Posterior cingulate gyrus (tissue), 11 donors: ENCODE measurements at regions not wholly inside any gene's neighbourhood (a gene's known extent, or its start where the extent isn't known, plus 50 kb on each side); places are given as distances from the start of the nearest gene placed in this dataset.

Experiments used
- DNase-seq, 10 donors: peaks; one replicate each; pipeline versions ENCODE4 v3.0.0 to v3.0.0-alpha.2; 2020 to 2021; ENCODE audit warnings: mixed read lengths in 3 of 10
- intact Hi-C: fragments of 100-400 bp; cut with DNase I; formaldehyde crosslinking; loops from one replicate; pipeline ENCODE4 v1.15.1; 2023

GRCh38 chr11:128279866-128280265 is 307.5 kb downstream of the ETS1 start:
- intact Hi-C loops: no loop called here
- DNase-seq: no peak

DNA sequence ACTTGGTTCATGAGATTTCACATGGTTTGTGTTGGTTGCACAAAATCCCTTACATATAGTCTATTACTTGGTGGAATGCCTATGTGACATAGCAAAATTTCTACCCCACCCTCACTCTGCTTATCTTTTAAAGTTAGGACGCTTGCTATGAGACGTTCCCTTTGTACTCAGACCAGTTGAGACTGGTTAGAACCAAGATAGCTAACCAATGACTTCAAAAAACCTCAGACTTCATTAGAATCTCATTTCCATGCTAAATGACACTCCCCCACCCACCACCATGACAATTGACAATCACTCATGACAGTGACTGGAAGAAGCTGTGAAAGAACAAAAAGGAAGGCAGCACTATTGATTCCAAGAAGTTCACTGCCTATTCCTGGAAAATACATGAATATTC is 313.6 kb downstream of the ETS1 start:
- intact Hi-C loops: no loop called here
- DNase-seq: no peak

DNA sequence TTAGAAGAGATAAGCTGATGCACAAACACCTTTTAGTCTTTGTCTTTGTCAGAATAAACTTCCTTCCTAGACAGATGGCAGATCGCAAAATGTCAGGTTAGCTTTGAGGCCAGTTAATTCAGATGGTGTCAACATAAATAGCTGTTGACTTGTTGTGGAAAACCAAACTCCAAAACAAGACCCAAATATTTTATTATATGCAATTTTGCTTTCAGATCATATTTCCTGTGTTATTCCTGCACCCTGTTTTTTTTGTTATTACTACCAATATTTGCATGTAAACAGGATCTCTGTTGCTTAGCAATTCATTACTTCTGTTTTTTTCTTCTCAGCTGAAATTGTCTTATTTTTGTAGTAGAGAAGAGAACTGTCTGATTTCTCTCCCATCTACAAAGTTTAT is 316.0 kb downstream of the ETS1 start:
- DNase-seq: no peak
- intact Hi-C loops: no loop called here

DNA sequence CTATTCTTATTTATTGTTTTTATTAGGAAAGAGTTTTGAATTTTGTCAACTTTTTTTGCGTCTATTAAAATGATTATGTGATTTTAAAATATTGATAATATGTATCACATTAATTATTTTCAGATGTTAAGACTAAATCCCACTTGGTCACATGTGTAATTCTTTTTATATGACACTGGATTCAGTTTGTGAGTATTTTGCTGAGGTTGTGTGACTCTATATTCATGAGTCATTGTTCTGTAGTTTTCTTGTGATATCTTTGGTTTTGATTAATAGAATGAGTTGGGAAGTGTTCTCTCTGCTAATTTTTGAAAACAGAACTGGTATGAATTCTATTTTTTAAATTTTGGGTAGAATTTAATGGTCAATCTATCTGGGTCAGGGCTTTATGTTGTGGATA is 317.9 kb downstream of the ETS1 start:
- intact Hi-C loops: no loop called here
- no peak for DNase-seq

GRCh38 chr11:128266893-128267292 is 320.5 kb downstream of the ETS1 start:
- no peak for DNase-seq
- intact Hi-C loops: no loop called here

DNA sequence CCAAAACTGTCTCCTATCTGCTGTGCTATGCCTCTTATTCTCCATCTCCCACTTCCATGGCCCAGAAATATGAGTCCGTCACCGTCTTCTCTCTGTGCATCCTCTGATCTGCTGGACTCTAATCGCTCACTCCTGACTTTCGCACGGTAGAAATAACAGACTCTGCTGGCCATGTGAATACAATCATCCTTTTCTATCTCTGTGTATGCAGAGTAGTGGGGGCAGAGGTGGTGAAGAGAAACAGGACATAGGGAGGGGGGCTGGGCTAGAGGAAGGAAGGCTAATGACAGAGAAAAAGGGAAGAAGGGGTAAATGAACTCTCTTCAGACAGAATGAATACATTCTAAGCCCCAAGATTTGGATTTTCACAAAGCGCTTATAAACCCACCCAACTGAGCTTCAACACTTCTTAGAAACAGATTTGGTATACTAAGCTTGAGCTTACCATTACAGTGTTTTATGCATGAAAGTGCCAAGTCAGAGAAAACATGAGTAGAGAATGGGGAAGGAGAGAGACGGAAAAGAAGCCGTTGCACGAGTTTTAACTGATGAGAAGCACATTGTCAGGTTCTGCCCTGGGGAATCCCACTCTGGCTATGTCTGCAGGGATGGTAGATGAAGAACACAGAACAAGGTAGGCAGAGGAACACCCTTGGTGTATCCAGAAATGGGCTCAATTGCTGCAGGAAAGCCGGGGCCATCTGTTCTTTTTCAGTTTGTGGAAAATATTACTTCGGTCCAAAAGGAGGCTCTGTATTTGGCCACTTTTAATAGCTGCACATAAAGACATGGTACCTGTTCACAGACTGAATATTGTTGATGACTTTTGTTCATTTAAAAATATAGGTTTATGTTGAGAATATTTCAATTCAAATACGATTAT is 324.7 kb downstream of the ETS1 start:
- no peak for DNase-seq
- intact Hi-C loops: no loop called here

DNA sequence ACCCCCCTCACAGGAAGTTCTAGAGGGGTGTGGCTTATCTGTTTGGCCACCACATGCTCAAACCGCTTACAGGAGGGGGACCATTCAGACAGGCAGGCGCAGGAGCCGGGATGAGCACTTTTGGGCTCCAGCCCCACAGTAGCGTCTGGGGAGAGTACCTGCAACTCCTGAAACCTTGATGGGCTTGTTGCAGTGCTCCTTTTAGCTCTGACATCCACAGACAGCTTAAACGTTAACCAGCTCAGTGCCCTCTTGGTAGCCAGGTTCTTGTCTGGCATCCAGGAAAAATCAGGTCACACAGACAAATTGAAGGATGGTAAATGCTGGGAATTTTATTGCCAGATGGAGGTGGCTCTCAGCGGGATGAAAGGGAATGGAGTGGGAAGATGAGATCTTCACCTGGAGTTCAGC is 326.3 kb downstream of the ETS1 start:
- no peak for DNase-seq
- intact Hi-C loops: no loop called here

- no peak for DNase-seq
- intact Hi-C loops: no loop called here
These were observed 327.0 kb downstream of the ETS1 start for GRCh38 chr11:128260398-128260797.

DNA sequence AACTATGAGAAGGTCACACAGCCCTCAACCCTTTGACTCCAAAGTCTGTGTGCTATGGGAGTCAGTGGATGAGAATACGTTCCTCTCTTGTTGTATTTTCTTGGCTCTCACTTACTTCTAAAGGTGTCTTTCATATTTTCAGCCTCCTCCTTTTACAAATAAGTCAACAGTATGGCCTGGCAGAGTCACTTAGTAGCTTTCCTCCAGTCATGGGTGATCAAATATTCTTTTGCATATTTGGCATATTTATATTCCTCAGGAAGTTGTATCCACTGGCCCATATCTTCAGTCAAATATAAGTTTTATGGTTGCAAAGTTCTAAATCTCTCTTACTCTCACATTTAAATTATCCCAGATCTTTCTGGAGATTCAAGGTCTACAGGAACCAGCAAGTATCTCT is 327.5 kb downstream of the ETS1 start:
- intact Hi-C loops: no loop called here
- no peak for DNase-seq

DNA sequence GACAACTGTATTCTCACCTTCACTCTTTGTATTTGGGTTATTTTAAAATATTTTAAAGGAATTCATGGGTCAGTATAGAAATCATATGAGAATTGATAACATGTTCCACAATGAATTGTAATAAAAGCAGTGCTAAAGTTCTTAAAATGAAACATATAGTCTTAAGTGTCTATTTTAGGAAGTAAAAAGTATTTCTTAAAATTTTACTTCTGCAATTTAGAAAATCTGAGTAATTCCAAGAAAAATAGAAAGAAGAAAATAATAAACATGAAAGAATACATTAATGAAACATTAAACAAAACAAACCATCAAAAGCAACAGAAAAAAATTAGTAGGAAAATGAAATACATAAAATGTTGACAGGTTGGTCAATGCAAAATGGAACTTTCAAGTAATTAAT is 332.4 kb downstream of the ETS1 start:
- intact Hi-C loops: no loop called here
- DNase-seq: no peak

DNA sequence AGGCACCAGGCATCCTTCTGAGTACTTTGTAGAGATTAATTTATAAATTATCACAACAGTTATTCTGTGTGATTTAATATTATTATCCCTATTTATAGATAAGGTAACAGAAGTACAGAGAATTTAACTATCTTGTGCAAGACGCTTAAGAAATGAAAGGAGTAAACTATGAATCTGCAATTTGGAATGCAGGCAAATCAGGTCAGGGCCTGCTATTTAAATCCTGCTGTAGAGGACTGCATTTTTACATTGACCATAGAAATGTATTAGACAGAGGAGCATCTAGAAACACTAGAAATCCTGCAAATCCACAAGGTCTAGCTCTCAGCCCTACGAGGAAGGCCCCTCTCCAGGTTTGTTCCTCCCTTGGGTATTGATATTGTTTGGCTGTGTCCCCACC is 336.2 kb downstream of the ETS1 start:
- no peak for DNase-seq
- intact Hi-C loops: no loop called here

- no peak for DNase-seq
- intact Hi-C loops: no loop called here
These were observed 336.9 kb downstream of the ETS1 start for GRCh38 chr11:128250482-128250881.

DNA sequence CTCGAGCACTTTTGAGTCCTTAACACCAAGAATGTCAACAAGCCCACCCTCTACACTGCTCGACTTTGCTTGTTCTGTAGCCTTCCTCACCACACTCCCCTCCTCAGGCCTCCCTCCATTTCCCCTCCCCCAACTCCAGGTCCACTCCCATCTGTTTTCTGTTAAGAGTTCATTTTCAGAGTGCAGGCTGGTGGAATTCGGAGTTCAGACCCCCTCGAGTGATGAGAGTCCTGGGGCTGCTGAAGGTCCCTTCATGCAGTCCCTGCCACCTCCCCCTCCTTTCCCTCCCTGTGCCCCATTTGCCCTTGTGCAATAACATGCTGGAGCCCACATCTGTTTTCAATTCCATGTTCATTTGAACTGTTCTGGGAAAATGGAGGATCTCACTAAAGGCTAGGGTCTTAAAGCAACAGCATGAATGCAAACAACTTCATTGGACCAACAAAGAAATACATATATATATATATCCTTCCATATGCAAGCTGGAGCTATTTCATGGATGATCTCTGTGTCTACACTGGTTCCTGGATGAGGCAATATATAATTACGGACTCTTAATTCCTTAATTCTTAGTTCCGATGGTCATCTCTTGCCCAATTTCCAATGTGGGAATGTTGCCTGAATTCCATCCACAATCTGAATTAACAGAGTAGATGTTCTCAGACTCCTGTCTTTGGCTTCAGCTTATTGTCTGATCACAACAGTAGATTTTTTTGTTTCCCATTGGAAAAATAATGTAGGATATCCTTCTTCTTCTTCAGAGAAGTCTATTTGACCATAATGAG is 340.4 kb downstream of the ETS1 start:
- DNase-seq: no peak
- intact Hi-C loops: no loop called here

- intact Hi-C loops: no loop called here
- no peak for DNase-seq
These were observed 341.0 kb downstream of the ETS1 start for GRCh38 chr11:128246364-128246801.

DNA sequence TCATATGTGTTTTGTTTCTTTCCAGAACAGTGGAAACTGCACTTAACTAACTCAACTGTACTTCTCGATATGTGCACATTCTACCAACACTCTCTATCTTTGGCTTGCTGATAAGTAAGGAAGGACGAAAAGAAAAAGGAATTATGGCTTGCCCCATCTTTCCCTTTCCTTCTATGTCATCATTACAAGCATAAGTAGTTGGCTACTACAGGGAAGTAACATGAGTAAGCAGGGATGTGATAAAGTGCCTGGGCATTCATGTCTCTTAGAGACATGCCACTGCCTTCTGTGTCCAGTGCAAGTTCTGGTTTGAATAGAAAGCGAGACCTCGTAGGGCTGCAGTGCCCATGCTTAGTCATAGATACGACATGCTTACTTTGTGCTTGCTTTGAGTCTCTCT is 342.5 kb downstream of the ETS1 start:
- no peak for DNase-seq
- intact Hi-C loops: no loop called here

- intact Hi-C loops: no loop called here
- no peak for DNase-seq
These were observed 344.9 kb downstream of the ETS1 start for GRCh38 chr11:128242451-128242850.

DNA sequence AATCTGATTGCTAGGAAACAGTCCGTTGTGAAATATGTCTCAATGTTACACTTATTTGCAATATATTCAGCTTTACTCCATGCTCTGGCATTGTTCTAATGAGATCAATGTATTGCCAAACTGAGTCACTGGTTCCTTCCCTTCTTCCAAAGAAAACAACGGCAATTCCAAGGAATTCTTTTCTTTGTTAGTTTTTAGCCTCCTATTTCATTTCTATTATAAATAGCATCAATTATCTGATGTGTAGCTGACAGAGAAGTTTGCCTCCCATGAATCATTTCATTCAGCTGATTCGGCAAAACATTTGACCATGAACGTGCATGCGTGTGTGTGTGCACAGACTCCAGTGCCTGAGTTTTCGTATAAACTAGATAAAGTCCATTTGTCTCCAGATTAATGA is 346.8 kb downstream of the ETS1 start:
- intact Hi-C loops: no loop called here
- no peak for DNase-seq

GRCh38 chr11:128239306-128239705 is 348.1 kb downstream of the ETS1 start:
- intact Hi-C loops: no loop called here
- DNase-seq: no peak

- DNase-seq: no peak
- intact Hi-C loops: no loop called here
These were observed 348.7 kb downstream of the ETS1 start for GRCh38 chr11:128238521-128239265.

GRCh38 chr11:128236506-128237498 is 350.6 kb downstream of the ETS1 start:
- DNase-seq: no peak
- intact Hi-C loops: no loop called here
